ENCODE measurements at regions not wholly inside any gene's neighbourhood (a gene's known extent, or its start where the extent isn't known, plus 50 kb on each side); places are given as distances from the start of the nearest gene placed in this dataset.
A peak's percentile ranks its signal among the peaks of the same experiment; 100 is the strongest.

- TF ChIP-seq CTCF (conservative IDR thresholded peaks at IDR 0.05; ENCODE audit: control insufficient read depth, insufficient read depth, low read depth, low read length), result no peak
- no peak for DNase-seq (ENCODE audit: low read depth)
Measured at GRCh38 chr9:120161776-120162175, 418.2 kb downstream of the CDK5RAP2 start.

GRCh38 chr9:120158221-120158620 lies 421.7 kb downstream of the CDK5RAP2 start:
- H3K4me3 ChIP-seq (ENCODE audit: control insufficient read depth, low read depth, low read length), result no peak overlapping the region
- no peak for TF ChIP-seq CTCF (conservative IDR thresholded peaks at IDR 0.05; ENCODE audit: control insufficient read depth, insufficient read depth, low read depth, low read length)
- DNase-seq (ENCODE audit: low read depth), result no peak

More at GRCh38 chr9:120161776-120162175, 418.2 kb downstream of the CDK5RAP2 start:
- H3K4me3 ChIP-seq (ENCODE audit: control insufficient read depth, low read depth, low read length), result no peak overlapping the region

GRCh38 chr9:120156376-120156775 lies 423.6 kb downstream of the CDK5RAP2 start:
- TF ChIP-seq CTCF (conservative IDR thresholded peaks at IDR 0.05; ENCODE audit: control insufficient read depth, insufficient read depth, low read depth, low read length), result no peak
- no peak for DNase-seq (ENCODE audit: low read depth)
- no peak overlapping the region for H3K4me3 ChIP-seq (ENCODE audit: control insufficient read depth, low read depth, low read length)

DNA sequence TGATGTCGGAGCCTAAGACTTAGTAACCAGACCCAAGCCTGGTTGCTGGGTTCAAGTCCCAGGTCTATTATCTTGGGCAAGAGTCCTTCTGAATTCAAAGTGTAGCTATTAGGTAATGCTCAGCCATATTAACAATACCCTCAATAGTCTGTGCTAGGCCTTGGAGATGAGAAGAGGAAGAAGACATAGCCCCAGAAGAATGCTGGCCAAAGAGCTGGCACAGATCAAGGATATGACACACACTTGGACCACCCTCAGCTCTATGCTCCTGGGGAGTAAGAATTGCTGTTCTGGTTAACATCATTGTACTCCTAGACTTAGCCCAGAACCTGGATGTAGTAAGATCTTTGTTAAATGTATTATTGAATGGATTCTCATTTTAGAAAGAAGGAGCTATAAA lies 426.7 kb downstream of the CDK5RAP2 start:
- no peak for TF ChIP-seq CTCF (conservative IDR thresholded peaks at IDR 0.05; ENCODE audit: control insufficient read depth, insufficient read depth, low read depth, low read length)
- DNase-seq (ENCODE audit: low read depth), result peak; percentile 10
- H3K4me3 ChIP-seq (ENCODE audit: control insufficient read depth, low read depth, low read length), result no peak overlapping the region

- DNase-seq (ENCODE audit: low read depth), result peak; percentile 11
- H3K4me3 ChIP-seq (ENCODE audit: control insufficient read depth, low read depth, low read length), result no peak overlapping the region
- no peak for TF ChIP-seq CTCF (conservative IDR thresholded peaks at IDR 0.05; ENCODE audit: control insufficient read depth, insufficient read depth, low read depth, low read length)
Measured at GRCh38 chr9:120152295-120152694, 427.7 kb downstream of the CDK5RAP2 start.

- TF ChIP-seq CTCF (conservative IDR thresholded peaks at IDR 0.05; ENCODE audit: control insufficient read depth, insufficient read depth, low read depth, low read length), result no peak
Measured at GRCh38 chr9:120151806-120152205, 428.2 kb downstream of the CDK5RAP2 start.

DNA sequence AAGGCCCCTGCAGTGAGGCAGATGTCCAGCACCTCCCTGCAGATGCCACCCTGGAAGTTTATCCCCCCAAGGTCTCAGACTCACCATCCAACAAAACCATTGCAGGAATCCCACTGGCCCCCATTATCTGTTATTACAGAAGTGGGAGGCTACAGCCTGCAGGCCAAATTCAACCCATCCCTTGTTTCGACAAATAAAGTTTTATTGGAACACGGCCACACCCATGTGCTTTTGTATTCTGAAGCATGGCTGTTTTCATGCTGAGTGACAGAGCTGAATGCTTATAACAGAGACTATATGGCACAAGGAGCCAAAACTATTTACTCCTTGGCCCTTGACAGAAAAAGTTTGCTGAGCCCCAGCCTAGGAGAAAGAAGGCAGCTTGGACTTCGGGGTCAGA lies 428.8 kb downstream of the CDK5RAP2 start:
- no peak for DNase-seq (ENCODE audit: low read depth)
- no peak for TF ChIP-seq CTCF (conservative IDR thresholded peaks at IDR 0.05; ENCODE audit: control insufficient read depth, insufficient read depth, low read depth, low read length)

More at GRCh38 chr9:120151806-120152205, 428.2 kb downstream of the CDK5RAP2 start:
- no peak overlapping the region for H3K4me3 ChIP-seq (ENCODE audit: control insufficient read depth, low read depth, low read length)
- no peak for DNase-seq (ENCODE audit: low read depth)

More for the DNA sequence above, 428.8 kb downstream of the CDK5RAP2 start:
- no peak overlapping the region for H3K4me3 ChIP-seq (ENCODE audit: control insufficient read depth, low read depth, low read length)

All from fibroblast of mammary gland (primary cell).